ENCODE measurements at regions not wholly inside any gene's neighbourhood (a gene's known extent, or its start where the extent isn't known, plus 50 kb on each side); places are given as distances from the start of the nearest gene placed in this dataset.

DNA sequence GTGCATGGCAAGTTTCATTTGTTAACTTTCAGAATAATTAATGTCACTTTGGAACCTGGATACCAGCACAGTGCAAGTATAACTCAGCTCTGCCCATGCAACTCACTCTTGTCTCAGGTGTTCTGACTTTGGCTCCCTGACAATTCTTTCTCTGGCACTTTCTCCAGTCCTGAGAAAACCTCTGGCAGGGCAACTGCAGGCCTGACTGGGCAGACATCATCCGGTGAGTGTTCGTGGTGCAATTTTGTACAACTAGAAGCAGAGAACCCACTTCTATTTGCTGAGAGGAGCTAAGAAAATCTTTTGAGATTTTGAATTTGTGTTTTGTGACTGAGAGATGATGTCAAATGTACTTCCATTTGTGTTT is 143.0 kb downstream of the AQP4 start:
- TF ChIP-seq POLR2AphosphoS5 (IDR thresholded peaks at IDR 0.05; ENCODE audit: insufficient read depth in 1 of 2, low read depth in 1 of 2) = no peak
- TF ChIP-seq POLR2A (IDR thresholded peaks at IDR 0.05) = no peak
- TF ChIP-seq CTCF (IDR thresholded peaks at IDR 0.05) = no peak
- Histone ChIP-seq H3K36me3 (no peaks in the 10 kb centered on the region), H3K27ac (no peak overlapping the region), H3K4me1 (no peaks in the 10 kb centered on the region), H3K27me3 (no peaks in the 10 kb centered on the region), H3K9me3 (no peaks in the 10 kb centered on the region), H3K4me3 (no peak overlapping the region)
- no peak for DNase-seq (ENCODE audit: extremely low spot score in 2 of 2)
- intact Hi-C loops (cut with DNase I) = no loop called here

DNA sequence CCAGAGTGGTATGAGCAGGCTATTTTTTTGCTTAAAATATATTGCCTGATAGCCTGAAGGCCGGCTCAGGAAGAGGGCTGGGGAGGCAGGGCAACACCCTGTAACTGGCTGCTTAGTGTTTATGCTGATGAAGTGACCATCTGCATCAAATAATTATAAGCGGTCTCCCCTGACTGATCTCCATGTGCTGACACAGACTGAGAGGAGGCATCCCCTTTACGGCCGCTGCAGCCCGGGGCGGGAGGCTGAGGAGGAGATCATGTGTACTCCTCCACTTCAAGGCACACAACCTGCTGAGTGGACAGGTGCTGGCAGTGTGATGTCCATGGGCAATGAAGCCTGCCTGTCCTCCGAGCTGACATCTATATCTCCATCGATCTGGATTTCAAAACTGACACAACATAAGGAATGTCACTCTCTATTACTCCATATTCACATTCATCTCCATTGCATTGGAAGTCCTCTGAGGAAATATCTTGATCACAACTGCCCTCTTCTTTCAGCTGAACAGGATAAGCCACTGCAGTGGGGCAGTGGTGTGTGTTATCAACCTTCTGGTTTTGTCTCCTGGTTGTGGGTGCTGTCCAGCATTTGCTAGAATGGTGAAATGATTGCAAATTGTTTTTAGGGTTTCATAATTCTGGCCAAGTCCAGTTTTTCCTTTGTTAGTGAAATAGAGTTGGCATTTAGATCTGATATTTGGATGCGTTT is 143.5 kb downstream of the AQP4 start:
- Histone ChIP-seq H3K4me1 (no peaks in the 10 kb centered on the region), H3K9me3 (no peaks in the 10 kb centered on the region), H3K27ac (no peak overlapping the region), H3K36me3 (no peaks in the 10 kb centered on the region), H3K27me3 (no peaks in the 10 kb centered on the region), H3K4me3 (no peak overlapping the region)
- no peak for TF ChIP-seq POLR2AphosphoS5 (IDR thresholded peaks at IDR 0.05; ENCODE audit: insufficient read depth in 1 of 2, low read depth in 1 of 2)
- DNase-seq (ENCODE audit: extremely low spot score in 2 of 2) = no peak
- intact Hi-C loops (cut with DNase I) = no loop called here

GRCh38 chr18:26719896-26720295 is 145.6 kb downstream of the AQP4 start:
- Histone ChIP-seq H3K27ac (no peak overlapping the region), H3K9me3 (no peaks in the 10 kb centered on the region), H3K27me3 (no peaks in the 10 kb centered on the region), H3K4me3 (no peak overlapping the region), H3K36me3 (no peaks in the 10 kb centered on the region), H3K4me1 (no peaks in the 10 kb centered on the region)
- intact Hi-C loops (cut with DNase I) = no loop called here
- DNase-seq (ENCODE audit: extremely low spot score in 2 of 2) = no peak
- no peak for TF ChIP-seq CTCF (IDR thresholded peaks at IDR 0.05)
- TF ChIP-seq POLR2A (IDR thresholded peaks at IDR 0.05) = no peak
- no peak for TF ChIP-seq POLR2AphosphoS5 (IDR thresholded peaks at IDR 0.05; ENCODE audit: insufficient read depth in 1 of 2, low read depth in 1 of 2)

- no peak for DNase-seq (ENCODE audit: extremely low spot score in 2 of 2)
- intact Hi-C loops (cut with DNase I) = no loop called here
- TF ChIP-seq POLR2AphosphoS5 (IDR thresholded peaks at IDR 0.05; ENCODE audit: insufficient read depth in 1 of 2, low read depth in 1 of 2) (no peak), POLR2A (IDR thresholded peaks at IDR 0.05) (no peak), CTCF (IDR thresholded peaks at IDR 0.05) (no peak)
- Histone ChIP-seq H3K27me3 (no peaks in the 10 kb centered on the region), H3K9me3 (no peaks in the 10 kb centered on the region), H3K36me3 (no peaks in the 10 kb centered on the region), H3K4me3 (no peak overlapping the region), H3K4me1 (no peaks in the 10 kb centered on the region), H3K27ac (no peak overlapping the region)
Observed at GRCh38 chr18:26717123-26717719, 148.3 kb downstream of the AQP4 start.

GRCh38 chr18:26714739-26715138 is 150.8 kb downstream of the AQP4 start:
- H3K4me3 ChIP-seq = no peak overlapping the region
- no peaks in the 10 kb centered on the region for H3K36me3 ChIP-seq
- no peak for TF ChIP-seq POLR2AphosphoS5 (IDR thresholded peaks at IDR 0.05; ENCODE audit: insufficient read depth in 1 of 2, low read depth in 1 of 2)
- TF ChIP-seq CTCF (IDR thresholded peaks at IDR 0.05) = no peak
- no peak for TF ChIP-seq POLR2A (IDR thresholded peaks at IDR 0.05)
- no peaks in the 10 kb centered on the region for H3K4me1 ChIP-seq
- H3K27me3 ChIP-seq = no peaks in the 10 kb centered on the region
- H3K9me3 ChIP-seq = no peaks in the 10 kb centered on the region
- no peak overlapping the region for H3K27ac ChIP-seq
- DNase-seq (ENCODE audit: extremely low spot score in 2 of 2) = no peak
- intact Hi-C loops (cut with DNase I) = no loop called here
